Loucy (cell line): ENCODE measurements at regions not wholly inside any gene's neighbourhood (a gene's known extent, or its start where the extent isn't known, plus 50 kb on each side); places are given as distances from the start of the nearest gene placed in this dataset.

Experiments used
- H2AFZ ChIP-seq: fragments of 200-600 bp; sonication (generic); 2 replicates; pipeline ENCODE4 v1.6.0; 2016; ENCODE audit warnings: antibody characterized with exemption, mild to moderate bottlenecking, low read length, moderate library complexity
- H3F3A ChIP-seq: fragments of 200-600 bp; 2 replicates; pipeline ENCODE4 v1.6.0; 2016; ENCODE audit warnings: antibody characterized with exemption, low read depth, mild to moderate bottlenecking
- H3K27me3 ChIP-seq: fragments of 200-600 bp; sonication (generic); 2 replicates; pipeline ENCODE4 v1.6.1; 2014; ENCODE audit warnings: low read length, mild to moderate bottlenecking; ENCODE audit not compliant: insufficient read depth, poor library complexity, severe bottlenecking
- H3K36me3 ChIP-seq: fragments of 200-600 bp; sonication (generic); 2 replicates; pipeline ENCODE4 v1.6.1; 2016; ENCODE audit warnings: low read length; ENCODE audit not compliant: insufficient read depth
- H3K4me1 ChIP-seq: fragments of 200-600 bp; sonication (generic); 2 replicates; pipeline ENCODE4 v1.5.1; 2014; ENCODE audit warnings: low read length, mild to moderate bottlenecking; ENCODE audit not compliant: insufficient read depth, poor library complexity, severe bottlenecking
- H3K4me2 ChIP-seq: fragments of 200-600 bp; sonication (generic); 2 replicates; pipeline ENCODE4 v1.6.0; 2014; ENCODE audit warnings: antibody characterized with exemption, low read length, low read depth, mild to moderate bottlenecking; ENCODE audit not compliant: poor library complexity, severe bottlenecking
- H3K4me3 ChIP-seq: fragments of 200-600 bp; sonication (generic); 2 replicates; pipeline ENCODE4 v1.5.1; 2014; ENCODE audit warnings: low read length, mild to moderate bottlenecking, mixed read lengths; ENCODE audit not compliant: poor library complexity, severe bottlenecking
- H3K79me2 ChIP-seq: fragments of 200-600 bp; sonication (generic); 2 replicates; pipeline ENCODE4 v1.6.1; 2014; ENCODE audit warnings: low read length; ENCODE audit not compliant: insufficient read depth
- H3K9ac ChIP-seq: fragments of 200-600 bp; sonication (generic); 2 replicates; pipeline ENCODE4 v1.6.0; 2014; ENCODE audit warnings: mild to moderate bottlenecking, low read depth, low read length, moderate library complexity; ENCODE audit not compliant: poor library complexity, severe bottlenecking
- H3K9me2 ChIP-seq: fragments of 200-600 bp; sonication (generic); replicated peaks from 2 replicates; pipeline ENCODE4 v1.6.1; 2016; ENCODE audit warnings: low read depth, low read length, mixed read lengths
- H3K9me3 ChIP-seq: fragments of 200-600 bp; sonication (generic); 2 replicates; pipeline ENCODE4 v1.6.1; 2014; ENCODE audit warnings: mild to moderate bottlenecking, antibody characterized with exemption, low read length, low read depth; ENCODE audit not compliant: insufficient read depth
- H4K20me1 ChIP-seq: fragments of 200-600 bp; sonication (generic); 2 replicates; pipeline ENCODE4 v1.6.0; 2014; ENCODE audit warnings: antibody characterized with exemption, low read length, mild to moderate bottlenecking; ENCODE audit not compliant: insufficient read depth, poor library complexity, severe bottlenecking
- EZH2phosphoT487 ChIP-seq: fragments of 200-600 bp; IDR thresholded peaks from 2 replicates; pipeline ENCODE4 v1.6.1; 2018; ENCODE audit warnings: antibody characterized with exemption, mild to moderate bottlenecking, moderate library complexity, borderline replicate concordance
- TF ChIP-seq, protein P1 (sequence below): fragments of 200-600 bp; sonication (generic); conservative IDR thresholded peaks from 2 replicates; pipeline ENCODE4 v1.5.1; 2014; ENCODE audit warnings: mild to moderate bottlenecking, antibody characterized with exemption, low read length

DNA sequence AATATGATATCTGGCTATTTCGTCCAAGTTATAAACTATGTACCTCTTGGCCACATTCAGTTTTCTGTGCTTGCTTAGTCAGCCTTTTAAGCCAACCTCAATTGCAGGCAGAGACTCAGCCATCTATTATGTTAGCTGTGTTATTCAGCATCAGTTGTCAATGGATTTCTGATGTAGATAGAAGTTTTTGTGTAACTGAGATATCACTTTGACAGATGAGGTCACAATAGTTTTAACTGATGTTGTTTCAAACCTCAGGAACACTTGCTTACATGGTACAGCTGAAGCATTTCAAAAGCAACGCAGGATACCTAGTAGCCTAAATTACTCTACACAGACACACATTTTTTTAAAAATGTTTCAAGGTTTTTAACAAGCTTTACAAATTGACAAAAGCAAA is 1478.0 kb downstream of the NCAM2 start:
- H3K27me3 ChIP-seq, result no peaks in the 10 kb centered on the region
- no peaks in the 10 kb centered on the region for H3K9me3 ChIP-seq
- H3K9ac ChIP-seq, result no peak overlapping the region
- no peaks in the 10 kb centered on the region for H3K79me2 ChIP-seq
- no peaks in the 10 kb centered on the region for H3K36me3 ChIP-seq
- no peaks in the 10 kb centered on the region for H4K20me1 ChIP-seq
- no peaks in the 10 kb centered on the region for H3K4me1 ChIP-seq
- H3K9me2 ChIP-seq, result no peaks in the 10 kb centered on the region
- TF ChIP-seq, protein P1, sequence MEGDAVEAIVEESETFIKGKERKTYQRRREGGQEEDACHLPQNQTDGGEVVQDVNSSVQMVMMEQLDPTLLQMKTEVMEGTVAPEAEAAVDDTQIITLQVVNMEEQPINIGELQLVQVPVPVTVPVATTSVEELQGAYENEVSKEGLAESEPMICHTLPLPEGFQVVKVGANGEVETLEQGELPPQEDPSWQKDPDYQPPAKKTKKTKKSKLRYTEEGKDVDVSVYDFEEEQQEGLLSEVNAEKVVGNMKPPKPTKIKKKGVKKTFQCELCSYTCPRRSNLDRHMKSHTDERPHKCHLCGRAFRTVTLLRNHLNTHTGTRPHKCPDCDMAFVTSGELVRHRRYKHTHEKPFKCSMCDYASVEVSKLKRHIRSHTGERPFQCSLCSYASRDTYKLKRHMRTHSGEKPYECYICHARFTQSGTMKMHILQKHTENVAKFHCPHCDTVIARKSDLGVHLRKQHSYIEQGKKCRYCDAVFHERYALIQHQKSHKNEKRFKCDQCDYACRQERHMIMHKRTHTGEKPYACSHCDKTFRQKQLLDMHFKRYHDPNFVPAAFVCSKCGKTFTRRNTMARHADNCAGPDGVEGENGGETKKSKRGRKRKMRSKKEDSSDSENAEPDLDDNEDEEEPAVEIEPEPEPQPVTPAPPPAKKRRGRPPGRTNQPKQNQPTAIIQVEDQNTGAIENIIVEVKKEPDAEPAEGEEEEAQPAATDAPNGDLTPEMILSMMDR, result no peak
- TF ChIP-seq EZH2phosphoT487, result no peak
- H2AFZ ChIP-seq, result no peak overlapping the region
- no peak overlapping the region for H3K4me2 ChIP-seq
- H3K4me3 ChIP-seq, result no peak overlapping the region
- H3F3A ChIP-seq, result no peaks in the 10 kb centered on the region

DNA sequence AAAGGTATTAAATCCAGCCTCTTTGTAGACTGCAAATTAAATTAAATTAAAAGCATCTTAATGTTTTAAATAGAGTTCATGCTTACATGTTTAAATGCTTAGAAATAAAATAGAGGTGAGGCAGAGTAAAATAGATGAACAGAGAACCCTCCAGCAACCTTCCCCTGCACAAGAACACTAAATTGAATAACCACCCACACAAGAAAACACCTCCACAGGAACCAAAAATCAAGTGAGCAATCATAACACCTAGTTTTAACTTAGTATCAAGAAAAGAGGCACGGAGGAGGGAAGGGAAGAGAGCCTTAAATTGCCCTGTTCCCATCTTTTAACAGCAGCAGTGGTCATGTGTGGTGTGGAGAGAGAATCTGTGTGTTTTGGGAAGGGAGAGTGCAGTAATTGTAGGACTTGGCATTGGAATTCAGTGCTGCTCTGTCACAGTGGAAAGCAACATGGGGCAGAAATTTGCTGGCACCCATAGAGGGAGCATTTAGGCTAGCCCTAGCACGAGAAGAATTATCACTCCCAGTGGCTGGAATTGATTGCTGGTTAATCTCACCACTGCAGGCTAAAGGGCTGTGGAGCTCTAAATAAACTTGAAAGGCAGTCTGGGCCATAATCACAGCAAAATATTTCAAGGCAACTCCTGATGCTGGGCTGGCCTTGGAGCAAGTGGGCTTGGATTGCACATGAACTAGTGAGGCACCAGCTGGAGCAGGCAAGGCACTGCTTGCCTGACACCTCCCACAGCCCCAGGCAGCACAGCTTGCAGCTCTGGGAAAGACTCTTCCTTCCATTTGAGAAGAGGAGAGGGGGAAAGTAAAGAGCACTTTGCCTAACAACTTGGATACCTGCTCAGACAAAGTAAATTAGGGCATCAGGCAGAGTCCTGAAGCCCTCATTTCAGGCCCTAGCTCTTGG is 1478.8 kb downstream of the NCAM2 start:
- no peaks in the 10 kb centered on the region for H3K4me1 ChIP-seq
- H3K27me3 ChIP-seq, result no peaks in the 10 kb centered on the region
- H4K20me1 ChIP-seq, result no peaks in the 10 kb centered on the region
- H3K4me2 ChIP-seq, result no peak overlapping the region
- no peak overlapping the region for H3K4me3 ChIP-seq
- no peak overlapping the region for H2AFZ ChIP-seq
- H3K9me3 ChIP-seq, result no peaks in the 10 kb centered on the region
- no peaks in the 10 kb centered on the region for H3F3A ChIP-seq
- no peaks in the 10 kb centered on the region for H3K36me3 ChIP-seq
- TF ChIP-seq, protein P1, result no peak
- TF ChIP-seq EZH2phosphoT487, result no peak
- H3K9me2 ChIP-seq, result no peaks in the 10 kb centered on the region
- no peak overlapping the region for H3K9ac ChIP-seq
- no peaks in the 10 kb centered on the region for H3K79me2 ChIP-seq

DNA sequence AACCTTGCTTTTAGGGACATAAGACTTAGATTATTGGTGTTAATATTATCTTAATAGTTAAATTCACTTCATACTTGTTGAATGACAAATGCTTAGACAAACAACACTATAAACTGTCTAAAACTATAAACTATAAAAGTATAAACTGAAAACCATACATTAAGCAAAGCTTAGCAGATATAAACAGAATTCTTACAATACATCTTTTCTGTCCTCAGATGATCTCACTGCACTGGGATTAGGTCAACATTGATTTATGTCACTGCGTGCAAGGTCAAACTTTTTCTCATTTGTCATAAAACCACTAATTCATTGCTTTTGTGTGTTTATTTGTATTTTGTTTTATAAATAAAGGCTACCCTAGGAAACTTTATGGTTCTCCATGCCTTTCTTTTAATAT is 1491.8 kb downstream of the NCAM2 start:
- Histone ChIP-seq H3K4me3 (no peak overlapping the region), H3K4me1 (no peaks in the 10 kb centered on the region), H2AFZ (no peak overlapping the region), H3K9ac (no peak overlapping the region), H3F3A (no peaks in the 10 kb centered on the region), H3K36me3 (no peaks in the 10 kb centered on the region), H4K20me1 (no peaks in the 10 kb centered on the region), H3K9me3 (no peaks in the 10 kb centered on the region), H3K4me2 (no peak overlapping the region), H3K9me2 (no peaks in the 10 kb centered on the region), H3K27me3 (no peaks in the 10 kb centered on the region), H3K79me2 (no peaks in the 10 kb centered on the region)
- TF ChIP-seq EZH2phosphoT487, result no peak
- TF ChIP-seq, protein P1, result no peak
